ENCODE measurements at regions not wholly inside any gene's neighbourhood (a gene's known extent, or its start where the extent isn't known, plus 50 kb on each side); places are given as distances from the start of the nearest gene placed in this dataset.

DNA sequence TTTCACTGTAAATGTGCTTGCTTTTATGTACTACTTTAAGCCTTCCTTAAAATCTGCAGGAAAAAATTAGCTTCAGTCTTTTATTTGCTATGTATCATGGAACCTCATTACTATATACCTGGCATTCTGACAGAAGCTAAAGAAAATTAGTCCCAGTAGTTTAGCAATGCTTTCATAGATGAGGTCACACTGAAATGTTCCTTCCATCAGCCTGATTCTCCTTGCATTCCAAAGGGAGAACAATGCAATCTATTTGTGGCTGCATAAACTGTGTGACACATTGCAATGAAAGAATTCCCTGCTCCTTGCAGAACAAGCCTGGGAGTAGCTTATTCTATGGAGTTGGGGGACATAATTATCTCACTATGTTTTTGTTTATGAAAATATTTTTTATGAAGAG lies 691.5 kb upstream of the ARPP21 start:
- H3K4me3 ChIP-seq (ENCODE audit: low read depth, low read length): no peak overlapping the region
- TF ChIP-seq CTCF (IDR thresholded peaks at IDR 0.05; ENCODE audit: low read depth, low read length) (no peak), MYC (IDR thresholded peaks at IDR 0.05; ENCODE audit: low read depth, low read length) (no peak), POLR2A (IDR thresholded peaks at IDR 0.05; ENCODE audit: extremely low read depth, insufficient read length) (no peak)
- TF ChIP-seq, protein P1, sequence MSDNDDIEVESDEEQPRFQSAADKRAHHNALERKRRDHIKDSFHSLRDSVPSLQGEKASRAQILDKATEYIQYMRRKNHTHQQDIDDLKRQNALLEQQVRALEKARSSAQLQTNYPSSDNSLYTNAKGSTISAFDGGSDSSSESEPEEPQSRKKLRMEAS (IDR thresholded peaks at IDR 0.05; ENCODE audit: low read depth, low read length): no peak
- no peak for DNase-seq (ENCODE audit: low read depth)

DNA sequence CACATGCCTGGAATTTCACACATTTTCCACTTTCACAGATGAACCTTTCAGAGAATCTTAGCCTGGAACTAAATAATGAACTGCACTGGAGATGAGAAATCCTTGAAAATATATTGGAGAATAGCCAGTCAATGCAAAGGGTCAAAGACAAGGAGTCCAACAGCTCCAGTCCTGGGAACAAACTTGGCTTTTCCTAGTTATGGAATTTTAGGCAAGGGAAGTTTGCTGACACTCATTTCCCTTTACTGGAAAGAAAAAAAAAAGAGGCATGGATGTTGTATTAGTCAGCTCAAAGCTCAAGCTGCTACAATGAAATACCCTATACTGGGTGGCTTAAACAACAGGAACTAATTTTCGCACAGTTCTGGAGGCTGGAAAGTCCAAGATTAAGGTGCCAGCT lies 690.8 kb upstream of the ARPP21 start:
- DNase-seq (ENCODE audit: low read depth): no peak
- no peak overlapping the region for H3K4me3 ChIP-seq (ENCODE audit: low read depth, low read length)
- TF ChIP-seq POLR2A (IDR thresholded peaks at IDR 0.05; ENCODE audit: extremely low read depth, insufficient read length) (no peak), MYC (IDR thresholded peaks at IDR 0.05; ENCODE audit: low read depth, low read length) (no peak), CTCF (IDR thresholded peaks at IDR 0.05; ENCODE audit: low read depth, low read length) (no peak)
- TF ChIP-seq, protein P1 (IDR thresholded peaks at IDR 0.05; ENCODE audit: low read depth, low read length): no peak

- TF ChIP-seq CTCF (IDR thresholded peaks at IDR 0.05; ENCODE audit: low read depth, low read length): no peak
- TF ChIP-seq MYC (IDR thresholded peaks at IDR 0.05; ENCODE audit: low read depth, low read length): no peak
- TF ChIP-seq POLR2A (IDR thresholded peaks at IDR 0.05; ENCODE audit: extremely low read depth, insufficient read length): no peak
- TF ChIP-seq, protein P1 (IDR thresholded peaks at IDR 0.05; ENCODE audit: low read depth, low read length): no peak
- DNase-seq (ENCODE audit: low read depth): no peak
- no peak overlapping the region for H3K4me3 ChIP-seq (ENCODE audit: low read depth, low read length)
Measured at GRCh38 chr3:34955680-34956079, 683.6 kb upstream of the ARPP21 start.

DNA sequence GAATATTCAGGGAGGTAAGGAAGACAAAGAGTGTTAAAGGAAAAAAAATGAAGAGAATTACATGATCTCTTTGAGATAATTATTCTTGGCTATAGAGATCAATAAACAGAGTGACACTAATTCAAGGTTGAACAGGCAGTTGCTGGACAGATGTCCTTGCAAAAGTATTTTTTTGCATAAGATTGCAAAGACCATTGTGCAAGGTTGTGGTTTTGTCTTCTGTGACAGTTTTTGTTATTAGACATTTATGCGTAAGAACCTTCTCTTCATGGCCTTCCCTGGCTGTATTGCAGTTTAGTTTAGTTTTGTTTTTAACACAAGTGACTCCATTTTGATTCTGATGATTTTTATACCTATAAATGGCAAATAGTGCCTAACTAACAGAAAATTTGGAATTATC lies 682.8 kb upstream of the ARPP21 start:
- no peak overlapping the region for H3K4me3 ChIP-seq (ENCODE audit: low read depth, low read length)
- DNase-seq (ENCODE audit: low read depth): peak; percentile 51
- TF ChIP-seq CTCF (IDR thresholded peaks at IDR 0.05; ENCODE audit: low read depth, low read length) (no peak), POLR2A (IDR thresholded peaks at IDR 0.05; ENCODE audit: extremely low read depth, insufficient read length) (no peak), MYC (IDR thresholded peaks at IDR 0.05; ENCODE audit: low read depth, low read length) (no peak)
- TF ChIP-seq, protein P1 (IDR thresholded peaks at IDR 0.05; ENCODE audit: low read depth, low read length): no peak

- H3K4me3 ChIP-seq (ENCODE audit: low read depth, low read length): no peak overlapping the region
- DNase-seq (ENCODE audit: low read depth): peak; percentile 19
- TF ChIP-seq MYC (IDR thresholded peaks at IDR 0.05; ENCODE audit: low read depth, low read length) (no peak), POLR2A (IDR thresholded peaks at IDR 0.05; ENCODE audit: extremely low read depth, insufficient read length) (no peak)
- TF ChIP-seq, protein P1 (IDR thresholded peaks at IDR 0.05; ENCODE audit: low read depth, low read length): no peak
Measured at GRCh38 chr3:34957677-34958076, 681.6 kb upstream of the ARPP21 start.

DNA sequence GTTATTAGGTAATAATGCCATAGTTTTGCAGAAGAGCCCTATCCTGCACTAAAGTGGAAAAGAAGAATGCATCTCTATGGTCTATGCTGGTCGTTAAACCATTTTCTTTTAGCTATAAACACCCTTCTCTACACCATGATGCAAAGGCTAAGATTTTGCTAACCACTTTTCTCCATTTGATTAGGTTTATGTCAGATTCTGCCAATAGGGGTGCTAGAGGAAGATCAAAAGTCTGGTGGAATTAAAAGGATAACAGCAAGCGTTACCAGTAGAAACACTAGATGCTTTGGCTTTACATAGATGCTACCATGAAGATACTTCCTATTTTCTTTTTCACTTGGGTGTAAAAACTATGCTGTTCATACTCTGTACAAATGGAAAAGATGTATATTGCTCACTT lies 669.8 kb upstream of the ARPP21 start:
- H3K4me3 ChIP-seq (ENCODE audit: low read depth, low read length): no peak overlapping the region
- DNase-seq (ENCODE audit: low read depth): no peak
- TF ChIP-seq POLR2A (IDR thresholded peaks at IDR 0.05; ENCODE audit: extremely low read depth, insufficient read length) (no peak), CTCF (IDR thresholded peaks at IDR 0.05; ENCODE audit: low read depth, low read length) (no peak), MYC (IDR thresholded peaks at IDR 0.05; ENCODE audit: low read depth, low read length) (no peak)
- TF ChIP-seq, protein P1 (IDR thresholded peaks at IDR 0.05; ENCODE audit: low read depth, low read length): no peak
